ENCODE measurements at regions not wholly inside any gene's neighbourhood (a gene's known extent, or its start where the extent isn't known, plus 50 kb on each side); places are given as distances from the start of the nearest gene placed in this dataset.

DNA sequence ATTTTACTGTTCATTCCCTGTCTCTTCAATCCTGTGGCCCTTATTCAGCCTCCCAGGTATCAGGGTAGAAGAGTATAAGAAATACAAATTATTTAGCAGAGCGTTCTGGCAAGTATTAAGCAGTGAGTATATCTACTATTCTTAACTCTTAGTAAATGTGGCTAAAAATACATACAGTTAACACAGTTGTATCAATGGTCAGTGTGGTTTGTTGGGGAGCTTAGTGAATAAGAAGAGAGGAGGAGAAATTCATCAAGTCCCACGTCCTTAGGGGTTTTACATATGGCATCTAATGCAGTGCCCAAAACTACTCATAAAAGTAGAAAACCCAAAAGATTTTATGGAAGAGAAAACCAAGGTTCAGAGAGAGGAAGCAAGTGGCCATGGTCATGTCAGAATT, 691.0 kb upstream of the SGCG start (continued):
- TF ChIP-seq, protein P1, sequence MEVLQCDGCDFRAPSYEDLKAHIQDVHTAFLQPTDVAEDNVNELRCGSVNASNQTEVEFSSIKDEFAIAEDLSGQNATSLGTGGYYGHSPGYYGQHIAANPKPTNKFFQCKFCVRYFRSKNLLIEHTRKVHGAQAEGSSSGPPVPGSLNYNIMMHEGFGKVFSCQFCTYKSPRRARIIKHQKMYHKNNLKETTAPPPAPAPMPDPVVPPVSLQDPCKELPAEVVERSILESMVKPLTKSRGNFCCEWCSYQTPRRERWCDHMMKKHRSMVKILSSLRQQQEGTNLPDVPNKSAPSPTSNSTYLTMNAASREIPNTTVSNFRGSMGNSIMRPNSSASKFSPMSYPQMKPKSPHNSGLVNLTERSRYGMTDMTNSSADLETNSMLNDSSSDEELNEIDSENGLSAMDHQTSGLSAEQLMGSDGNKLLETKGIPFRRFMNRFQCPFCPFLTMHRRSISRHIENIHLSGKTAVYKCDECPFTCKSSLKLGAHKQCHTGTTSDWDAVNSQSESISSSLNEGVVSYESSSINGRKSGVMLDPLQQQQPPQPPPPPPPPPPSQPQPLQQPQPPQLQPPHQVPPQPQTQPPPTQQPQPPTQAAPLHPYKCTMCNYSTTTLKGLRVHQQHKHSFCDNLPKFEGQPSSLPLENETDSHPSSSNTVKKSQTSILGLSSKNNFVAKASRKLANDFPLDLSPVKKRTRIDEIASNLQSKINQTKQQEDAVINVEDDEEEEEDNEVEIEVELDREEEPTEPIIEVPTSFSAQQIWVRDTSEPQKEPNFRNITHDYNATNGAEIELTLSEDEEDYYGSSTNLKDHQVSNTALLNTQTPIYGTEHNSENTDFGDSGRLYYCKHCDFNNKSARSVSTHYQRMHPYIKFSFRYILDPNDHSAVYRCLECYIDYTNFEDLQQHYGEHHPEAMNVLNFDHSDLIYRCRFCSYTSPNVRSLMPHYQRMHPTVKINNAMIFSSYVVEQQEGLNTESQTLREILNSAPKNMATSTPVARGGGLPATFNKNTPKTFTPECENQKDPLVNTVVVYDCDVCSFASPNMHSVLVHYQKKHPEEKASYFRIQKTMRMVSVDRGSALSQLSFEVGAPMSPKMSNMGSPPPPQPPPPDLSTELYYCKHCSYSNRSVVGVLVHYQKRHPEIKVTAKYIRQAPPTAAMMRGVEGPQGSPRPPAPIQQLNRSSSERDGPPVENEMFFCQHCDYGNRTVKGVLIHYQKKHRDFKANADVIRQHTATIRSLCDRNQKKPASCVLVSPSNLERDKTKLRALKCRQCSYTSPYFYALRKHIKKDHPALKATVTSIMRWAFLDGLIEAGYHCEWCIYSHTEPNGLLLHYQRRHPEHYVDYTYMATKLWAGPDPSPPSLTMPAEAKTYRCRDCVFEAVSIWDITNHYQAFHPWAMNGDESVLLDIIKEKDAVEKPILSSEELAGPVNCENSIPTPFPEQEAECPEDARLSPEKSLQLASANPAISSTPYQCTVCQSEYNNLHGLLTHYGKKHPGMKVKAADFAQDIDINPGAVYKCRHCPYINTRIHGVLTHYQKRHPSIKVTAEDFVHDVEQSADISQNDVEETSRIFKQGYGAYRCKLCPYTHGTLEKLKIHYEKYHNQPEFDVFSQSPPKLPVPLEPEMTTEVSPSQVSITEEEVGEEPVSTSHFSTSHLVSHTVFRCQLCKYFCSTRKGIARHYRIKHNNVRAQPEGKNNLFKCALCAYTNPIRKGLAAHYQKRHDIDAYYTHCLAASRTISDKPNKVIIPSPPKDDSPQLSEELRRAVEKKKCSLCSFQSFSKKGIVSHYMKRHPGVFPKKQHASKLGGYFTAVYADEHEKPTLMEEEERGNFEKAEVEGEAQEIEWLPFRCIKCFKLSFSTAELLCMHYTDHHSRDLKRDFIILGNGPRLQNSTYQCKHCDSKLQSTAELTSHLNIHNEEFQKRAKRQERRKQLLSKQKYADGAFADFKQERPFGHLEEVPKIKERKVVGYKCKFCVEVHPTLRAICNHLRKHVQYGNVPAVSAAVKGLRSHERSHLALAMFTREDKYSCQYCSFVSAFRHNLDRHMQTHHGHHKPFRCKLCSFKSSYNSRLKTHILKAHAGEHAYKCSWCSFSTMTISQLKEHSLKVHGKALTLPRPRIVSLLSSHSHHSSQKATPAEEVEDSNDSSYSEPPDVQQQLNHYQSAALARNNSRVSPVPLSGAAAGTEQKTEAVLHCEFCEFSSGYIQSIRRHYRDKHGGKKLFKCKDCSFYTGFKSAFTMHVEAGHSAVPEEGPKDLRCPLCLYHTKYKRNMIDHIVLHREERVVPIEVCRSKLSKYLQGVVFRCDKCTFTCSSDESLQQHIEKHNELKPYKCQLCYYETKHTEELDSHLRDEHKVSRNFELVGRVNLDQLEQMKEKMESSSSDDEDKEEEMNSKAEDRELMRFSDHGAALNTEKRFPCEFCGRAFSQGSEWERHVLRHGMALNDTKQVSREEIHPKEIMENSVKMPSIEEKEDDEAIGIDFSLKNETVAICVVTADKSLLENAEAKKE (CRISPR knock-in tag; IDR thresholded peaks at IDR 0.05) = no peak
- TF ChIP-seq ZNF114 (CRISPR knock-in tag; IDR thresholded peaks at IDR 0.05) = no peak

DNA sequence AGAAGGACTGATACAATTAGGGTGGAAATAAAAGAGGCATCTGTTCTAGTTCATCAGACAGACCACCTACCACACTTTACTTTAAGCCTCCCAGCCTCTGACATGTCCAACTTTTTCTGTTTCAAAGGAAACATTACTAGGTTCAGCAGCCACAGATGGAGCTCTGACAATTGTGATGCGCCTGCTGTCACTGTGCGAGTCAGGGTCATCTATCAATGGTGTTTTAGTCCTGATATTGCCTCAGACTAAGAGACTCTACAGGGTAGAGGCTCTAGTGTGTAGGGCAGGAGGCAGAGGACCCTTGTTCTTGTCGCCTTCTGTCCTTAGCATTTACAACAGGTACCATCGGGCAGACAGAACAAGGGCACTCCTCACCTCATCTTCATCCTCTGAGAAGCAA, 685.0 kb upstream of the SGCG start:
- no peaks in the 10 kb centered on the region for H3F3A ChIP-seq (replicated peaks; ENCODE audit: low read depth)
- no peak overlapping the region for H3K4me3 ChIP-seq
- Mint-ChIP-seq H3K4me1 (peaks cover 10% of the 10 kb centered on the region), H3K27ac (no peak overlapping the region), H3K36me3 (ENCODE audit: low read depth) (no peaks in the 10 kb centered on the region), H3K27me3 (ENCODE audit: insufficient read depth, low read depth, poor library complexity) (no peaks in the 10 kb centered on the region), H3K4me3 (no peak overlapping the region), H3K9me3 (peaks cover 2% of the 10 kb centered on the region; the same call in 2 of the 3 replicates)
- no peaks in the 10 kb centered on the region; the same call in 1 of the 2 replicates for H3K9me2 ChIP-seq (ENCODE audit: insufficient read depth)
- H2AFZ ChIP-seq = no peak overlapping the region
- 0 out of 2 replicates have a peak, but pooled peaks cover 7% of the 10 kb centered on the region for H3K4me1 ChIP-seq (ENCODE audit: insufficient read depth)
- no peaks in the 10 kb centered on the region for H4K20me1 ChIP-seq (replicated peaks; ENCODE audit: insufficient read depth)
- no peaks in the 10 kb centered on the region for H3K27me3 ChIP-seq (ENCODE audit: insufficient read depth)
- no peaks in the 10 kb centered on the region for H3K79me2 ChIP-seq (replicated peaks; ENCODE audit: insufficient read depth)
- H3K4me2 ChIP-seq = no peak overlapping the region
- no peak for DNase-seq (ENCODE audit: low spot score)
- no peak overlapping the region for H3K27ac ChIP-seq (ENCODE audit: low read depth)
- H3K36me3 ChIP-seq (ENCODE audit: insufficient read depth) = no peaks in the 10 kb centered on the region
- ATAC-seq = no peak
- TF ChIP-seq ZNF331 (CRISPR knock-in tag; IDR thresholded peaks at IDR 0.05; ENCODE audit: low read depth) = no peak
- no peak for TF ChIP-seq ZNF114 (CRISPR knock-in tag; IDR thresholded peaks at IDR 0.05)
- TF ChIP-seq, protein P1 (CRISPR knock-in tag; IDR thresholded peaks at IDR 0.05) = no peak
- no peak for TF ChIP-seq CREB1 (CRISPR knock-in tag; IDR thresholded peaks at IDR 0.05; ENCODE audit: low read depth)
- TF ChIP-seq, protein P2, sequence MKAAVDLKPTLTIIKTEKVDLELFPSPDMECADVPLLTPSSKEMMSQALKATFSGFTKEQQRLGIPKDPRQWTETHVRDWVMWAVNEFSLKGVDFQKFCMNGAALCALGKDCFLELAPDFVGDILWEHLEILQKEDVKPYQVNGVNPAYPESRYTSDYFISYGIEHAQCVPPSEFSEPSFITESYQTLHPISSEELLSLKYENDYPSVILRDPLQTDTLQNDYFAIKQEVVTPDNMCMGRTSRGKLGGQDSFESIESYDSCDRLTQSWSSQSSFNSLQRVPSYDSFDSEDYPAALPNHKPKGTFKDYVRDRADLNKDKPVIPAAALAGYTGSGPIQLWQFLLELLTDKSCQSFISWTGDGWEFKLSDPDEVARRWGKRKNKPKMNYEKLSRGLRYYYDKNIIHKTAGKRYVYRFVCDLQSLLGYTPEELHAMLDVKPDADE (IDR thresholded peaks at IDR 0.05) = no peak
- TF ChIP-seq EZH2 (IDR thresholded peaks at IDR 0.05; ENCODE audit: low read depth, unreplicated experiment) = no peak
- no peak for TF ChIP-seq STAT1 (IDR thresholded peaks at IDR 0.05; ENCODE audit: unreplicated experiment)
- no peak for TF ChIP-seq POLR2AphosphoS5 (IDR thresholded peaks at IDR 0.05; ENCODE audit: low read depth)
- TF ChIP-seq EZH2phosphoT487 (IDR thresholded peaks at IDR 0.05; ENCODE audit: unreplicated experiment) = no peak

All from GM23338 (cell line).